ENCODE measurements at regions not wholly inside any gene's neighbourhood (a gene's known extent, or its start where the extent isn't known, plus 50 kb on each side); places are given as distances from the start of the nearest gene placed in this dataset.

DNA sequence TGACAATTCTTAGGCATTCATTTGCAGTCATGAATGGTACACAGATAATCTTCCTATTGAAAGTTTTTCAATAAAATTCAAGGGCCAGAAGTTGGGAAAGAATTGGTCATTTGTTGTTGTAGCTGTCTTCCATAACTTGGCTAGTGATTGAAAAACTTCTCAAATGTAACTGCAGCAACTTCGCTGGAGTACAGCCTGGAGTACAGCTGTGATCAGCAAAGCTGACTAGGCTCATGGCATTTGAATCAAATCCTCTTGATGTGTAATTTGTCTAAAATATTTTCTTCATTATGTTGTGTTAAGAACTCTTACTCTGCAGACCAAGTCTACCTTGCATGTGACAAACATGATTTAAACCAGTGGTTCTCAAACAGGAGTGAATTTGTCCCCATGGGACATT is 226.5 kb upstream of the STEAP1 start:
- DNase-seq (ENCODE audit: low spot score in 2 of 2) = no peak
- 23 to 60% methylated on average over 1 of the region's 1 CpG for WGBS, 2 donors
- intact Hi-C loops (cut with DNase I; ENCODE audit: low total_unique reads) = no loop called here

DNA sequence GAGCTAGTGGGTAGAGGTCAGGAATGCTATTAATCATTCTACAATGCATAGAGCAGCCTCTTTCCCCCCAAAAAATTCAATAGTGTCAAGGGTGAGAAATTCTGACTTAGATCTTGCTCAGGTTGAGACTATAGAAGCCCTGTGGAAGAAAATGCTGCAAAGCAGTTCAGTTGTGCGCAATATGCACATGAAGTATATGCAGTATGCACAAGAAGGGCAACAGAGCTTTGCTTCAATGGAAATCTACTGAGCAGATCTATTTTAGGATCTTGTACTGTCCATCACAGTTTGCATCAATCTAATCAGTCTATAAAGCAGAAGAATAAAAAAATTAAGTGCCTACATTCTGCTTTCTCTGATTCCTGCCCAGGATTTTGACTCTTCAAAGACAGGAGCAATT is 225.8 kb upstream of the STEAP1 start:
- WGBS, 2 donors = 96 to 97% methylated on average over 1 of the region's 1 CpG
- intact Hi-C loops (cut with DNase I; ENCODE audit: low total_unique reads) = no loop called here
- DNase-seq (ENCODE audit: low spot score in 2 of 2) = no peak
- no peak overlapping the region for H3K4me3 ChIP-seq (ENCODE audit: low read depth, poor library complexity, severe bottlenecking)
- TF ChIP-seq POLR2A (IDR thresholded peaks at IDR 0.05) = no peak
- TF ChIP-seq, protein P1, sequence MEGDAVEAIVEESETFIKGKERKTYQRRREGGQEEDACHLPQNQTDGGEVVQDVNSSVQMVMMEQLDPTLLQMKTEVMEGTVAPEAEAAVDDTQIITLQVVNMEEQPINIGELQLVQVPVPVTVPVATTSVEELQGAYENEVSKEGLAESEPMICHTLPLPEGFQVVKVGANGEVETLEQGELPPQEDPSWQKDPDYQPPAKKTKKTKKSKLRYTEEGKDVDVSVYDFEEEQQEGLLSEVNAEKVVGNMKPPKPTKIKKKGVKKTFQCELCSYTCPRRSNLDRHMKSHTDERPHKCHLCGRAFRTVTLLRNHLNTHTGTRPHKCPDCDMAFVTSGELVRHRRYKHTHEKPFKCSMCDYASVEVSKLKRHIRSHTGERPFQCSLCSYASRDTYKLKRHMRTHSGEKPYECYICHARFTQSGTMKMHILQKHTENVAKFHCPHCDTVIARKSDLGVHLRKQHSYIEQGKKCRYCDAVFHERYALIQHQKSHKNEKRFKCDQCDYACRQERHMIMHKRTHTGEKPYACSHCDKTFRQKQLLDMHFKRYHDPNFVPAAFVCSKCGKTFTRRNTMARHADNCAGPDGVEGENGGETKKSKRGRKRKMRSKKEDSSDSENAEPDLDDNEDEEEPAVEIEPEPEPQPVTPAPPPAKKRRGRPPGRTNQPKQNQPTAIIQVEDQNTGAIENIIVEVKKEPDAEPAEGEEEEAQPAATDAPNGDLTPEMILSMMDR (IDR thresholded peaks at IDR 0.05) = no peak

More for the DNA sequence above, 226.5 kb upstream of the STEAP1 start:
- H3K4me3 ChIP-seq (ENCODE audit: low read depth, poor library complexity, severe bottlenecking) = no peak overlapping the region
- no peak for TF ChIP-seq POLR2A (IDR thresholded peaks at IDR 0.05)
- TF ChIP-seq, protein P1 (IDR thresholded peaks at IDR 0.05) = no peak

GRCh38 chr7:89934101-89934500 is 220.2 kb upstream of the STEAP1 start:
- TF ChIP-seq POLR2A (IDR thresholded peaks at IDR 0.05) = no peak
- TF ChIP-seq, protein P1 (IDR thresholded peaks at IDR 0.05) = no peak
- WGBS, 2 donors = 27 to 33% methylated on average over 1 of the region's 1 CpG
- intact Hi-C loops (cut with DNase I; ENCODE audit: low total_unique reads) = no loop called here

DNA sequence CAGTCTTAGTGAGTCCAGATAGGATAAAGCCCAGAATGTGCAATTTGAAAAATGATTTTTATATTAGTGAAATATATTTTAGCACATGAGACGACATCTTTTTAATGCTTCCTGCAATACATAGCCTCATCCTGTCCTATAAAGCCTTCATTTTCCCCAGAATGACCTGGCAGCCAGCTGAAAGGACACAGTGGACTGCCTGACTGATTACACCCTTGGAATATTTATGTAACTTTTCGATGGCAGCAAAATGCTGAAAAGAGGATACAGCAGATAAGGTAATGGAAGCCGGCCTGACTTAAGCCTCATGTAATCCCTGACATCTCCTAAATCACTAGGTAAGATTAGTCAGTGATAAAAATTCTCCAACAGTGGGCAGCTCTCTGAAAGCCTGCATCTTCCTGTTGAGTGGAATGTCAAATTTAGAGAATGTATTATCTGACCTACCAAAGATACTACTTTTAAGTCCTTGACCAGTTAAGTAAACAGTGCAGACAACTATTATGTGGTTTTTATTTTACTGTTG is 210.7 kb upstream of the STEAP1 start:
- intact Hi-C loops (cut with DNase I; ENCODE audit: low total_unique reads) = no loop called here
- no peak for TF ChIP-seq POLR2A (IDR thresholded peaks at IDR 0.05)
- TF ChIP-seq, protein P1 (IDR thresholded peaks at IDR 0.05) = no peak
- H3K4me3 ChIP-seq (ENCODE audit: low read depth, poor library complexity, severe bottlenecking) = no peak overlapping the region
- WGBS, 2 donors = 48 to 62% methylated on average over 3 of the region's 3 CpGs
- no peak for DNase-seq (ENCODE audit: low spot score in 2 of 2)

More at GRCh38 chr7:89934101-89934500, 220.2 kb upstream of the STEAP1 start:
- DNase-seq (ENCODE audit: low spot score in 2 of 2) = no peak
- no peak overlapping the region for H3K4me3 ChIP-seq (ENCODE audit: low read depth, poor library complexity, severe bottlenecking)

DNA sequence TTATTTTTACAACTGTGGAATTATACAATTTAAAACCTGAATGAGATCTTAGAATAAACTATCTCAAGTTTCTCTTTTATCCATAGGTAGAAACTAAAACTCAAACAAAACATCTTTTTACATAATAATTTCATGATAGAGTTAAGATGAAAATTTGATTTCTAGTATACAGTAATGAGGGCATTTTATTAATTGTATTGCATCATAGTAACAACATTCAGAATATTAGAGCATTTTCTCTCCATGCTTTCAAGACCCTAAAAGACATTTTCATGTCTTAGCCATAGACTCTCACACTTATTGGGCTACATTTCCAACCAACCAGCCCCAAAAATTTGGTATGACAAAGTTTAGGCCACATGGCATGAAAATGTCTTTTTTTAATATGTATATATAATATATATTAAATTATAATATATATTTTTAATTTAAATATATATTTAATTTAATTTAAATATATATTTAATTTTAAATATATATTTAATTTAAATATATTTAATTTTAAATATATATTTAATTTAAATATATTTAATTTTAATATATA is 195.7 kb upstream of the STEAP1 start:
- intact Hi-C loops (cut with DNase I; ENCODE audit: low total_unique reads) = no loop called here
- no peak for TF ChIP-seq POLR2A (IDR thresholded peaks at IDR 0.05)
- TF ChIP-seq, protein P1 (IDR thresholded peaks at IDR 0.05) = no peak
- H3K4me3 ChIP-seq (ENCODE audit: low read depth, poor library complexity, severe bottlenecking) = no peak overlapping the region
- no peak for DNase-seq (ENCODE audit: low spot score in 2 of 2)
